RWPE1 (cell line): ENCODE measurements at regions not wholly inside any gene's neighbourhood (a gene's known extent, or its start where the extent isn't known, plus 50 kb on each side); places are given as distances from the start of the nearest gene placed in this dataset.

Experiments used
- CTCF ChIA-PET: fragments of 350-600 bp; sonication (Branson Sonifier 250); formaldehyde crosslinking; extraction: SDS; loops from one replicate; lab custom pipeline; 2021; lab: Yijun Ruan, JAX
- POLR2A ChIA-PET: fragments of 400-600 bp; formaldehyde crosslinking; extraction: SDS; loops from one replicate; lab custom pipeline; 2020; ENCODE audit warnings: antibody characterized with exemption; ENCODE audit not compliant: low non-redundant PET; lab: Yijun Ruan, JAX
- DNase-seq: peaks from one replicate; pipeline ENCODE4 v3.0.0; 2012; ENCODE audit warnings: low spot score
- H3K27ac ChIP-seq: fragments of 450-650 bp; 2 replicates; pipeline ENCODE4 v1.5.1; 2017
- CTCF ChIP-seq: fragments of 450-650 bp; conservative IDR thresholded peaks from 2 replicates; pipeline ENCODE4 v1.5.1; 2017; ENCODE audit warnings: low read depth, mild to moderate bottlenecking

- POLR2A ChIA-PET, result no interaction called here
- no peak for DNase-seq
- CTCF ChIA-PET, result interaction anchor here (0.7 to 1.2 kb wide), 2 partner anchors 38 to 203 kb away, joined by 3 to 5 read pairs; no protein-coding TSS in a partner anchor
- no peak for TF ChIP-seq CTCF
- no peak overlapping the region for H3K27ac ChIP-seq
Observed at GRCh38 chr2:16554060-16554583, 111.5 kb downstream of the CYRIA start.

GRCh38 chr2:16553226-16553625 is 112.4 kb downstream of the CYRIA start:
- ChIA-PET POLR2A (no interaction called here), CTCF (no interaction called here)
- H3K27ac ChIP-seq, result no peak overlapping the region
- DNase-seq, result peak; percentile 15
- TF ChIP-seq CTCF, result peak; percentile 24; the same call in 1 of the 2 replicates

- no peak overlapping the region for H3K27ac ChIP-seq
- TF ChIP-seq CTCF, result no peak
- ChIA-PET POLR2A (no interaction called here), CTCF (interaction anchor here (0.9 kb wide), 1 partner anchor 397 kb away, joined by 3 read pairs; no protein-coding TSS in a partner anchor)
- DNase-seq, result no peak
Observed at GRCh38 chr2:16552202-16552601, 113.4 kb downstream of the CYRIA start.

GRCh38 chr2:16548036-16548435 is 117.6 kb downstream of the CYRIA start:
- CTCF ChIA-PET, result no interaction called here
- TF ChIP-seq CTCF, result no peak

GRCh38 chr2:16546128-16546754 is 119.4 kb downstream of the CYRIA start:
- ChIA-PET CTCF (interaction anchor here (0.6 to 1.1 kb wide), 2 partner anchors 21 to 938 kb away, joined by 3 read pairs; no protein-coding TSS in a partner anchor), POLR2A (no interaction called here)
- TF ChIP-seq CTCF, result no peak
- H3K27ac ChIP-seq, result no peak overlapping the region
- DNase-seq, result peak; percentile 26

More at GRCh38 chr2:16548036-16548435, 117.6 kb downstream of the CYRIA start:
- DNase-seq, result no peak
- H3K27ac ChIP-seq, result no peak overlapping the region
- POLR2A ChIA-PET, result no interaction called here

- ChIA-PET CTCF (no interaction called here), POLR2A (no interaction called here)
- no peak overlapping the region for H3K27ac ChIP-seq
- DNase-seq, result no peak
- TF ChIP-seq CTCF, result no peak
Observed at GRCh38 chr2:16538707-16539106, 126.9 kb downstream of the CYRIA start.
